ENCODE measurements at regions not wholly inside any gene's neighbourhood (a gene's known extent, or its start where the extent isn't known, plus 50 kb on each side); places are given as distances from the start of the nearest gene placed in this dataset.

GRCh38 chr3:127424766-127425504, 137.1 kb upstream of the PRR20G start:
- Histone ChIP-seq H4K91ac (ENCODE audit: insufficient read length, low read depth, low read length) (no peak overlapping the region), H2AK5ac (ENCODE audit: insufficient read length, low read length) (no peak overlapping the region), H3K79me1 (ENCODE audit: insufficient read depth, low read depth, low read length, poor library complexity, severe bottlenecking) (no peaks in the 10 kb centered on the region), H3K4me2 (ENCODE audit: insufficient read depth, insufficient read length, low read length) (no peak overlapping the region), H2BK20ac (ENCODE audit: low read depth, low read length, poor library complexity, severe bottlenecking) (no peak overlapping the region), H3K18ac (ENCODE audit: insufficient read length, low read depth, low read length) (no peak overlapping the region), H3T11ph (ENCODE audit: low read length) (no peak overlapping the region), H3K9me3 (ENCODE audit: control insufficient read depth, low read depth, low read length) (no peaks in the 10 kb centered on the region), H3K79me2 (ENCODE audit: insufficient read depth, low read length) (no peaks in the 10 kb centered on the region), H3K23ac (ENCODE audit: insufficient read length, low read depth, low read length) (no peak overlapping the region), H2BK15ac (ENCODE audit: low read depth, low read length) (no peak overlapping the region), H3K9ac (ENCODE audit: extremely low read depth, insufficient read length, low read length) (no peak overlapping the region), H2BK5ac (ENCODE audit: insufficient read length, low read length) (no peak overlapping the region), H3K23me2 (ENCODE audit: insufficient read length, low read depth, low read length, poor library complexity, severe bottlenecking) (no peaks in the 10 kb centered on the region), H3K14ac (ENCODE audit: insufficient read depth, low read length) (0 out of 2 replicates have a peak overlapping the region, but pooled peaks have one; percentile 4), H2BK12ac (ENCODE audit: insufficient read length, low read depth, low read length) (no peak overlapping the region), H3K56ac (ENCODE audit: insufficient read length, low read depth, low read length) (no peak overlapping the region), H3K27me3 (ENCODE audit: insufficient read depth, low read length) (no peaks in the 10 kb centered on the region; the same call in 1 of the 2 replicates), H3K4ac (ENCODE audit: low read depth, low read length) (no peak overlapping the region), H3K4me1 (ENCODE audit: insufficient read depth, low read length) (peaks cover 7% of the 10 kb centered on the region), H3K27ac (ENCODE audit: insufficient read length, low read depth, low read length) (no peak overlapping the region), H2BK120ac (ENCODE audit: low read depth, low read length, poor library complexity, severe bottlenecking) (no peak overlapping the region), H4K20me1 (ENCODE audit: control insufficient read depth, insufficient read depth, insufficient read length) (no peaks in the 10 kb centered on the region), H4K8ac (replicated peaks; ENCODE audit: insufficient read length, low read depth, low read length) (no peak overlapping the region), H4K5ac (ENCODE audit: insufficient read length, low read depth, low read length) (no peak overlapping the region), H2AFZ (ENCODE audit: low read length) (no peak overlapping the region)
- Mint-ChIP-seq H3K4me3 (0 out of 5 replicates have a peak overlapping the region, but pooled peaks of 1 of the 2 experiments have one; percentile 16), H3K4me1 (peaks cover 33 to 60% of the 10 kb centered on the region in 2 experiments), H3K9me3 (no peaks in the 10 kb centered on the region), H3K36me3 (ENCODE audit: insufficient read depth in 1 of 3, low read depth in 3 of 3) (no peaks in the 10 kb centered on the region), H3K27ac (peak overlapping the region in 1 of 3 experiments; percentile 55; a peak in 3 of 7 replicates), H3K27me3 (ENCODE audit: low read depth) (peaks cover 13% of the 10 kb centered on the region)
- peak; percentile 25 for DNase-seq
- TF ChIP-seq CTCF (conservative IDR thresholded peaks at IDR 0.05) = no peak
- no CpG with 5 or more reads among the region's 8 CpGs for WGBS (ENCODE audit: extremely low coverage, insufficient read length, low lambda C conversion rate)
